GM18858 (cell line): ENCODE measurements at regions not wholly inside any gene's neighbourhood (a gene's known extent, or its start where the extent isn't known, plus 50 kb on each side); places are given as distances from the start of the nearest gene placed in this dataset.
"Not testable (repeated sequence)": the region's sequence is repeated elsewhere in the genome, so short reads cannot be mapped to it uniquely, and the experiment has no call there.

Experiments used
- ATAC-seq: cut with Tn5 transposase; IDR thresholded peaks from one replicate; pipeline ENCODE4 v1.9.1; 2021; ENCODE audit not compliant: unreplicated experiment

- no peak for ATAC-seq
Measured at GRCh38 chr6:159642995-159643394, 50.0 kb downstream of the SOD2 start.

DNA sequence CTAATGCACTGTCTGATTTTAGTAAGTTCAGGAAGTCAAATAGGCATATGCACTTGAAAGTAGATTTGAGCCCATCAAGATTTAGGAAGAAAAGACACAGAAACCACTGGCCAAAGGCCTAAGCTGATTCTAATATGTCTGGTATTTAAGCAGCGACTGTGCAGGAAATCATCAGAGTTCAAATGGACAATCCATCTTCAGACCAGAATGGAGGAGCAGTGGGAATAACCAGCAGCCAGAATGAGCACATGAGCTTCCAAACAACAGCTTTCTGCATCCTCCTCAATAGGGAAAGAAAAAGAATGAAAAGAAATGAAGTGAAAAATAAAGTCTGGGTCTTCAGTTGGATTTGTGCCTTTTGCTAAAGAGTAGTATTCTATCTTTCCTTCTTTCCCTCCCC is 50.6 kb downstream of the SOD2 start:
- no peak for ATAC-seq

DNA sequence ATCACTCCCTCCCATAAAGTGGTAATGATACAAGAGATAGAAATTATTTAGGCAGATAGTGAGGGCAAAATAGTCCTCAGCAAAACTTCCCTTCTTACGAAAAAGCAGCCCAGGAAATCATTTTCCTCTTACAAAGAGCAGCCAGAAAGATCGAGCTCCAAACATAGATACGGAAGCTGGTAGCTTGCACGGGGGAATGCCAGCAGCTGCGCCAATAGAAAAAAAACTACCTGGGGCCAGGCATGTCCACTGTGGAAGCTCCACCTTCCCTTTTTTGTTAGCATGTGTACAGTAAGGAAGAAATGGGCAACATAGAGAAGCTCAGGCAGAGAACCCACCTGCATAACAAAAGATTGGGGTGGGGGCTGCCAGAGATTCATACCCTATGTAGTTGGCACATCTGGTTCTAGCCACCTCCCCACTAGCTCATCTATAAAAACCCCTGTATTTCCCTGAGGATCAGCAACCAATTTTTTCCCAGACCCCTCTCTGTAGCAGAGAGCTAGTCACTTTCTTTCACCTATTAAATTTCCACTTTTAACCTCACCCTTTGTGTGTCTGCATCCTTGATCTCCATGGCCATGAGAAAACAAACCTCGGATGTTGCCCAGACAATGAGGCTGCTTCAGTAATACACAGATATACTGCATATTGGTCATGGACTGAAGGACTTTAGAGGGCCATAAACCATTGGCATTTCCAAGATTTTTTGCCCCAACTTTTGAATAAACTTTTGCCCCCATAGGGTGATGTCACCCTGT is 52.1 kb downstream of the SOD2 start:
- ATAC-seq = no peak

- ATAC-seq = no peak
Measured at GRCh38 chr6:159640322-159640721, 52.7 kb downstream of the SOD2 start.

DNA sequence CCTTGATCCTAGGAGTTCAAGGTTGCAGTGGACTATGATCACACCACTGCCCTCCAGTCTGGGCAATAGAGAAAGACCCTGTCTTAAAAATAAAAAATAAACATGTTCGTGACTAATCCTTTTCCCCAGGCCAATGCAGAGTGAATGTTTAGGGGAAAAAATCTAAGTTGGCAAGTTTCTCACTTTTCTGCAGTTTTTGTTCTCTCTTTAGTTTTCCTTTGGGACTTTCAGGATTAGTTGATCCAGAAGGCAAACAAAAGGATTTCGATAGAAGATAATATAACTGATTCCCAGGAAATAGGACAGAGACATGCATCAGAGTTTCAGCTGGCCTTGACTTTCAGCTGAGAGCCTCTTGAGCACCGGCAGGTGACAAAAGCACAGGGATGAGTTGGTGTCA is 53.3 kb downstream of the SOD2 start:
- no peak for ATAC-seq

- no peak for ATAC-seq
Measured at GRCh38 chr6:159633196-159633595, 59.8 kb downstream of the SOD2 start.

GRCh38 chr6:159631886-159632285 is 61.2 kb downstream of the SOD2 start:
- no peak for ATAC-seq

DNA sequence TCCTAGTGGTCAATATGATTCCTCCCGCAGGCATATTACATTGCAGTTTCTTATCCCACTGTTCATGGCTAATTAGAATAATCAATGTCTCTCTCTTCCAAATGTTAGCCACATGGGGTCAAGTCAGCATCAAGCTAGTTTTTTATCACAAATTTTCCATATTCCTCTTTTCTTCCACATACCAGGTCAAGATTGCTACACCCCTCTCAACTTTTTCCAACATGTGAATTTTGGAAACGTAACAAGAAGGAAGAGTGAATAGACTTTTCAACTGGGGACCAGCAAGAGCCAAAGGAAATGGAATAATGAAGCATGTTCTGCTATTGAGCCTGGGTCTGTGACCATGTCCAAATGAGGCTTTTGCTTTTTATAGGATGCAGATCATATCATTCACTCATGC is 65.1 kb downstream of the SOD2 start:
- no peak for ATAC-seq

GRCh38 chr6:159626506-159626905 is 66.5 kb downstream of the SOD2 start:
- ATAC-seq = not testable (repeated sequence)

- ATAC-seq = no peak
Measured at GRCh38 chr6:159623156-159623555, 69.9 kb downstream of the SOD2 start.

DNA sequence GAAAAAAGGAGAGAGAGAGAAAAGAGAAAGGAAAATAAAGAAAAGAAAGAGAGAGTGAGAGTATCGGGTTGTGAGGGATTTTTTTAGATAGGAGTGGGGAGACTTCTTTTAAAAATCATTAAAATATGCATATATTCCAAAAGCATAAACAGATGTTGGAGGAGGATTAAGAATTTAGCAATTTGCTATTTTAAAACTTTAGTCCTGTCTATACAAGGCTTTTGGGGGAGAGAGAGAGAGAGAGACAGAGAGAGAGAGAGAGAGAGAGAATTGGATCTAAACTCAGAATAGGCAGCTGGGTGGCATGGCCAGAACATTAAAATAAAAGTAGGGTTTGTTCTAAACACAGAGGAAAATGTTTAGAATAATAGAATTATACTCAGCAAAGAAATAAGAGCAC is 72.1 kb downstream of the SOD2 start:
- ATAC-seq = no peak

GRCh38 chr6:159617444-159617843 is 75.6 kb downstream of the SOD2 start:
- ATAC-seq = no peak

DNA sequence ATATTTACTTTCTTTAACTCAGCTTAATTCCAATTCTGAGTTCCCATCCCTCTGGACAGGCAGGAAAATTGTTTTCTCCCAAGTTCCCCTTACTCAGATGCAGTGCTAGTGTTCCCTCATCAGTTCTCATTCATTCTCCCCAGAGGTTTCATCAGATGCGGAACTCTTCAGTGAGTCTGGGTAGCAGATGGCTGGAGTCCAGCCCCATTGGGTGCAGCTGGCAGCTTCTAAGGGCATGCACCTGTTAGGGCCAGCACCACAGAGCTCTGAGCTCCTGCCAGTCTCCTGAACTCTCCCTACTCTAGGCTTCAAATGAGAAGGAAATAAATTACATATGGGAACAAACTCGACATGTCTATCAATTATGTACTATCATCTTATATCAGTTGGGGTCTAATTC is 76.6 kb downstream of the SOD2 start:
- no peak for ATAC-seq

DNA sequence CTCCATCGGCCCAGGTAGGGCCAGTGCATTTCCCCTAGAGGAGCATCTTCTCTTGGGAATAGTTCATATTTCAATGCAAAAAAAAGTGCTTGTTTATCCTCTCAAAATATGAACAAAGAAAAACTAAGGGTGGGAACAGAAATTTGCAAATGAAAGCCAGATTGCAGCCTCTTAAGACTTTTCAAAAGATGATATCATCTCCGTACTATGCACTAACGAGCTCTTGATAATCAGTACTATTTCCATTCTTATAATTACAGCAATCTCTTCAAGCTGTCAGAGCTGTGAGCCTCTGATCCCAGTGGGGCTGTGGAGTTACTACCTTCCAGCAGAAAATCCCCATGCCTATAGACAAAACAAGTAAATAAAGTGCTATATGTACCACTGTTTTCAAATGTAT is 77.1 kb downstream of the SOD2 start:
- ATAC-seq = no peak

DNA sequence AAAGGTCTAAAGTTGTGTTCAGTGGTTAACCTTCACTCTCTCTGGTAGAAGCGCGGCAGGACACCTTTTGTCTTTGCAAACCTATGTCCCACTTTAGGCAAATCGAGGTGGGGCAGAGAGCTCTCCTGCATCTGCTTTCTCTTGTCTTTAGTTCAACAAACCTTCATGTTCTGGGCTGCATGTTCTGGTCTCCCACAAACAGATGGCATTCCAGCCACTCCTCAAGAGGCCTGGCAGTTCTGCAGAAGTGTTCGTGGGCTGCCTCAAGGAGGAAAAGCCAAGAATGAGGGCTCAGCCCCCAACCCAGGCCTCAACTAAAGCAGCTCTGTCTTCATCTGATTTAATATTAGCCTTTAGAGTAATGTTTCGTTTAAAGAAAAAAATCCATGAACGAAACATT is 82.2 kb downstream of the SOD2 start:
- ATAC-seq = no peak

GRCh38 chr6:159609652-159610178 is 83.3 kb downstream of the SOD2 start:
- no peak for ATAC-seq

GRCh38 chr6:159608961-159609651 is 83.9 kb downstream of the SOD2 start:
- no peak for ATAC-seq

DNA sequence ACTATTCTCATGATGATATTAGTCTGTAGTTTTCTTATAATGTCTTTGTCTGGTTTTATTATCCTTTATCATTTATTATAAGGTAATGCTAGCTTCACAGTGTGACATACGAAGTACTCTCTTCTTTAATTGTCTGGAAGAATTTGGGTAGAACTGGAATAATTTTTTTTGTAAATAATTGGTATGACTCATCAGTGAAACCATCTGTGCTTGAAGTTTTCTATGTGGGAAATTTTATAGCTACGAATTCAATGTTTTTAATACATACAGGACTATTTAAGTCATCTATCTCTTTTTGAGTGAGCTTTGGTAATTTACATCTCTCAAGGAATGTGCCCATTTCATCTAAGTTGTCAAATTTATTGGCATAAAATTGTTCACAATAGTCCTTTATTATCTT is 86.3 kb downstream of the SOD2 start:
- ATAC-seq = no peak

DNA sequence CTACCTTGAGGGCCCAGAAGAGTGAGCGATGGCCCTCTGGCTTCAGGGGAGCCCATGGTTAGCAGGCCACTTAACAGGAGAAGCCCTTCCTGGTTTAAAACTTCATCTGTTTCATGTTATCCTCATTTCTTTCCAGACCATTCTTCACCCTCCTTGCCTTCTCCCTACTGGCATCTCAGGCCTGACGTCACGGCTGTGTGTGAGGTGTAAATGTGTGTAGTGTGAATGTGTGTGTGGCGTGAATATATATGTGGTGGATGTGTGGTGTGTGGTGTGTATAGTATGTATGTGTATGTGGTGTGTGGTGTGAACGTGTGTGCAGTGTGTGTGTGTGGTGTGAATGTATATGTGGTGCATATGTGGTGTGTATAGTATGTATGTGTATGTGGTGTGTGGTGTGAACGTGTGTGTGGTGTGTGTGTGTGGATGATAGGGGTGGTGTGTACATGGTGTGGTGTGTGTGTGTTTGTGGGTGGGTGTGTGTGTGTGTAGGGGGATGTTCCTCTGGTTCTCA is 88.5 kb downstream of the SOD2 start:
- no peak for ATAC-seq

GRCh38 chr6:159602431-159603041 is 90.5 kb downstream of the SOD2 start:
- no peak for ATAC-seq

GRCh38 chr6:159601211-159601610 is 91.8 kb downstream of the SOD2 start:
- ATAC-seq = no peak

- no peak for ATAC-seq
Measured at GRCh38 chr6:159595173-159595572, 97.9 kb downstream of the SOD2 start.
